SU-DHL-6 (cell line): ENCODE measurements at regions not wholly inside any gene's neighbourhood (a gene's known extent, or its start where the extent isn't known, plus 50 kb on each side); places are given as distances from the start of the nearest gene placed in this dataset.
A peak's percentile ranks its signal among the peaks of the same experiment; 100 is the strongest.
"Not testable (repeated sequence)": the region's sequence is repeated elsewhere in the genome, so short reads cannot be mapped to it uniquely, and the experiment has no call there.

ENCODE experiments used
- H2AFZ ChIP-seq: fragments of 200-600 bp; sonication (generic); 2 replicates; pipeline ENCODE4 v1.6.1; 2014; ENCODE audit warnings: low read depth, mild to moderate bottlenecking, moderate library complexity, mixed read lengths, antibody characterized with exemption, low read length; ENCODE audit not compliant: severe bottlenecking
- H3F3A ChIP-seq: fragments of 200-600 bp; shearing (Covaris generic); 2 replicates; pipeline ENCODE4 v1.6.0; 2016; ENCODE audit warnings: antibody characterized with exemption, mild to moderate bottlenecking; ENCODE audit not compliant: insufficient read depth
- H3K27ac ChIP-seq: fragments of 200-600 bp; sonication (generic); 2 replicates; pipeline ENCODE4 v1.5.1; 2016; ENCODE audit warnings: low read depth, mild to moderate bottlenecking, low read length, moderate library complexity, mixed read lengths
- H3K27me3 ChIP-seq: fragments of 200-600 bp; sonication (generic), shearing (Covaris generic); 2 replicates; pipeline ENCODE4 v1.6.0; 2014; ENCODE audit warnings: mild to moderate bottlenecking, low read length
- H3K36me3 ChIP-seq: fragments of 200-600 bp; sonication (generic); 2 replicates; pipeline ENCODE4 v1.6.1; 2014; ENCODE audit warnings: mild to moderate bottlenecking, low read length, mixed read lengths
- H3K4me2 ChIP-seq: fragments of 300-600, 200-600 bp; shearing (Covaris generic), sonication (generic); 2 replicates; pipeline ENCODE4 v1.6.0; 2014; ENCODE audit warnings: low read length, low read depth, mild to moderate bottlenecking; ENCODE audit not compliant: poor library complexity, severe bottlenecking
- H3K4me3 ChIP-seq: fragments of 200-600 bp; sonication (generic); 2 replicates; pipeline ENCODE4 v1.5.1; 2014; ENCODE audit warnings: antibody characterized with exemption, low read length, mild to moderate bottlenecking, mixed read lengths; ENCODE audit not compliant: insufficient read depth, poor library complexity, severe bottlenecking
- H3K79me2 ChIP-seq: fragments of 200-600 bp; sonication (generic); 2 replicates; pipeline ENCODE4 v1.6.1; 2014; ENCODE audit warnings: mild to moderate bottlenecking, low read length, moderate library complexity; ENCODE audit not compliant: insufficient read depth
- H3K9ac ChIP-seq: fragments of 200-600 bp; sonication (generic); 2 replicates; pipeline ENCODE4 v1.7.0; 2014; ENCODE audit warnings: mild to moderate bottlenecking, low read length
- H3K9me2 ChIP-seq: fragments of 200-600 bp; sonication (generic); replicated peaks from 2 replicates; pipeline ENCODE4 v1.6.1; 2014; ENCODE audit warnings: low read length; ENCODE audit not compliant: insufficient read depth
- H3K9me3 ChIP-seq: fragments of 200-600 bp; sonication (generic); 2 replicates; pipeline ENCODE4 v1.6.1; 2014; ENCODE audit warnings: low read length, mixed read lengths; ENCODE audit not compliant: insufficient read depth
- H4K20me1 ChIP-seq: fragments of 200-600 bp; sonication (generic); 2 replicates; pipeline ENCODE4 v1.6.1; 2014; ENCODE audit warnings: low read depth, mild to moderate bottlenecking, antibody characterized with exemption, low read length, moderate library complexity, mixed read lengths
- CTCF ChIP-seq: fragments of 200-600 bp; sonication (generic); IDR thresholded peaks from one replicate; pipeline ENCODE4 v1.5.1; 2017; ENCODE audit warnings: antibody characterized with exemption, mild to moderate bottlenecking, low read length, moderate library complexity; ENCODE audit not compliant: insufficient read depth, poor library complexity, severe bottlenecking
- EZH2phosphoT487 ChIP-seq: fragments of 200-600 bp; sonication (generic), shearing (Covaris generic); conservative IDR thresholded peaks from 2 replicates; pipeline ENCODE4 v1.6.1; 2018; ENCODE audit warnings: mild to moderate bottlenecking, antibody characterized with exemption, low read length, moderate library complexity, mixed read lengths

GRCh38 chr1:190832511-190832910 lies 354.8 kb upstream of the BRINP3 start:
- no peak for TF ChIP-seq CTCF
- TF ChIP-seq EZH2phosphoT487: no peak
- Histone ChIP-seq H3K36me3 (no peaks in the 10 kb centered on the region), H3K27ac (no peak overlapping the region), H4K20me1 (no peaks in the 10 kb centered on the region), H3K9me3 (no peaks in the 10 kb centered on the region), H3K9ac (no peak overlapping the region), H3K4me2 (no peak overlapping the region), H3K9me2 (no peaks in the 10 kb centered on the region), H2AFZ (peak overlapping the region; percentile 51), H3F3A (no peaks in the 10 kb centered on the region), H3K79me2 (no peaks in the 10 kb centered on the region), H3K4me3 (no peak overlapping the region), H3K27me3 (no peaks in the 10 kb centered on the region)

- no peaks in the 10 kb centered on the region for H3K36me3 ChIP-seq
Observed at GRCh38 chr1:190835658-190836057, 358.0 kb upstream of the BRINP3 start.

GRCh38 chr1:190837200-190837599 lies 359.5 kb upstream of the BRINP3 start:
- not testable (repeated sequence) for H3K9ac ChIP-seq, H3K9me2 ChIP-seq, H3F3A ChIP-seq, H3K27ac ChIP-seq, H3K4me2 ChIP-seq, H3K36me3 ChIP-seq, H3K4me3 ChIP-seq, H3K79me2 ChIP-seq, H3K27me3 ChIP-seq, H3K9me3 ChIP-seq, H4K20me1 ChIP-seq
- peak overlapping the region; percentile 94 for H2AFZ ChIP-seq

More at GRCh38 chr1:190835658-190836057, 358.0 kb upstream of the BRINP3 start:
- H3K27me3 ChIP-seq: no peaks in the 10 kb centered on the region
- no peak overlapping the region for H3K9ac ChIP-seq
- TF ChIP-seq CTCF: no peak
- TF ChIP-seq EZH2phosphoT487: no peak
- H2AFZ ChIP-seq: peak overlapping the region; percentile 51
- H4K20me1 ChIP-seq: no peaks in the 10 kb centered on the region
- H3K4me2 ChIP-seq: no peak overlapping the region
- H3K27ac ChIP-seq: no peak overlapping the region
- H3K4me3 ChIP-seq: no peak overlapping the region
- H3K9me2 ChIP-seq: no peaks in the 10 kb centered on the region
- no peaks in the 10 kb centered on the region for H3F3A ChIP-seq
- H3K79me2 ChIP-seq: no peaks in the 10 kb centered on the region
- no peaks in the 10 kb centered on the region for H3K9me3 ChIP-seq

GRCh38 chr1:190837888-190838287 lies 360.2 kb upstream of the BRINP3 start:
- TF ChIP-seq CTCF (no peak), EZH2phosphoT487 (no peak)
- no peaks in the 10 kb centered on the region for H3K36me3 ChIP-seq
- no peaks in the 10 kb centered on the region for H3K9me3 ChIP-seq
- no peak overlapping the region for H3K27ac ChIP-seq
- H3K9ac ChIP-seq: no peak overlapping the region
- no peaks in the 10 kb centered on the region for H3F3A ChIP-seq
- no peaks in the 10 kb centered on the region for H3K79me2 ChIP-seq
- H3K9me2 ChIP-seq: no peaks in the 10 kb centered on the region
- H3K27me3 ChIP-seq: no peaks in the 10 kb centered on the region
- H4K20me1 ChIP-seq: no peaks in the 10 kb centered on the region
- no peak overlapping the region for H3K4me3 ChIP-seq
- H3K4me2 ChIP-seq: no peak overlapping the region
- peak overlapping the region; percentile 94 for H2AFZ ChIP-seq
